Brain microvascular endothelial cell (primary cell): ENCODE measurements at regions not wholly inside any gene's neighbourhood (a gene's known extent, or its start where the extent isn't known, plus 50 kb on each side); places are given as distances from the start of the nearest gene placed in this dataset.

ENCODE experiments used
- DNase-seq: peaks from one replicate; pipeline ENCODE4 v3.0.0-alpha.2; 2020
- H3K27ac ChIP-seq: fragments of 250-450 bp; sonication (Bioruptor Pico); 2 replicates; pipeline ENCODE4 v1.5.1; 2020; ENCODE audit warnings: mild to moderate bottlenecking, moderate library complexity
- H3K27me3 ChIP-seq: fragments of 250-450 bp; sonication (Bioruptor Pico); replicated peaks from 2 replicates; pipeline ENCODE4 v1.5.1; 2020; ENCODE audit warnings: mild to moderate bottlenecking
- H3K36me3 ChIP-seq: fragments of 250-450 bp; sonication (Bioruptor Pico); replicated peaks from 2 replicates; pipeline ENCODE4 v1.5.1; 2020; ENCODE audit warnings: mild to moderate bottlenecking
- H3K4me3 ChIP-seq: 2 replicates; pipeline ENCODE4 v1.5.1; 2011; ENCODE audit warnings: low read depth, mild to moderate bottlenecking, control low read depth, low read length, moderate library complexity
- CTCF ChIP-seq: IDR thresholded peaks from 2 replicates; pipeline ENCODE4 v1.5.1; 2011; ENCODE audit warnings: low read depth, mild to moderate bottlenecking, moderate library complexity, low read length, control low read depth, inconsistent platforms; ENCODE audit errors: missing control alignments
- in situ Hi-C: cut with HindIII; loops from 2 replicates; pipeline ENCODE4 v1.10.0; 2017; ENCODE audit warnings: low sequenced_read_pairs, low pct_ligation_motif_present

- no peaks in the 10 kb centered on the region for H3K36me3 ChIP-seq
- DNase-seq, result no peak
- in situ Hi-C loops, result no loop called here
- no peaks in the 10 kb centered on the region for H3K27me3 ChIP-seq
- no peak overlapping the region for H3K4me3 ChIP-seq
- no peak for TF ChIP-seq CTCF
- H3K27ac ChIP-seq, result no peak overlapping the region
Measured at GRCh38 chr13:59259165-59260000, 904.3 kb downstream of the DIAPH3 start.

GRCh38 chr13:59261928-59262488 is 901.7 kb downstream of the DIAPH3 start:
- peak; percentile 65 for TF ChIP-seq CTCF
- Histone ChIP-seq H3K27me3 (no peaks in the 10 kb centered on the region), H3K4me3 (no peak overlapping the region), H3K27ac (no peak overlapping the region), H3K36me3 (no peaks in the 10 kb centered on the region)
- in situ Hi-C loops, result no loop called here
- DNase-seq, result no peak

- TF ChIP-seq CTCF, result no peak
- no peak for DNase-seq
- Histone ChIP-seq H3K27me3 (no peaks in the 10 kb centered on the region), H3K36me3 (no peaks in the 10 kb centered on the region), H3K4me3 (no peak overlapping the region), H3K27ac (no peak overlapping the region)
- in situ Hi-C loops, result no loop called here
Measured at GRCh38 chr13:59263531-59263930, 900.2 kb downstream of the DIAPH3 start.

GRCh38 chr13:59266478-59267063 is 897.2 kb downstream of the DIAPH3 start:
- DNase-seq, result no peak
- in situ Hi-C loops, result no loop called here
- Histone ChIP-seq H3K27ac (no peak overlapping the region), H3K4me3 (no peak overlapping the region), H3K27me3 (no peaks in the 10 kb centered on the region), H3K36me3 (no peaks in the 10 kb centered on the region)
- TF ChIP-seq CTCF, result no peak

- H3K36me3 ChIP-seq, result no peaks in the 10 kb centered on the region
- H3K27me3 ChIP-seq, result no peaks in the 10 kb centered on the region
- H3K4me3 ChIP-seq, result no peak overlapping the region
- no peak for TF ChIP-seq CTCF
- DNase-seq, result peak; percentile 83
- in situ Hi-C loops, result no loop called here
- H3K27ac ChIP-seq, result no peak overlapping the region
Measured at GRCh38 chr13:59269476-59269875, 894.3 kb downstream of the DIAPH3 start.
